Psoas muscle (tissue), 7 donors: ENCODE measurements at regions not wholly inside any gene's neighbourhood (a gene's known extent, or its start where the extent isn't known, plus 50 kb on each side); places are given as distances from the start of the nearest gene placed in this dataset.

ENCODE experiments used
- ATAC-seq, 4 donors: fragments of 200-7000 bp; cut with Tn5 transposase; one replicate each; pipeline ENCODE4 v1.9.1; 2020; ENCODE audit warnings: moderate library complexity in 3 of 4, mild to moderate bottlenecking in 2 of 4
- DNase-seq, 2 donors: peaks; one replicate each; pipeline ENCODE4 v3.0.0-alpha.2; 2020
- H3K27ac ChIP-seq: fragments of 200-600 bp; one replicate; pipeline ENCODE4 v1.8.0; 2022
- H3K27me3 ChIP-seq, 3 donors: fragments of 200-600 bp in 1 of 3; one replicate each; pipeline versions ENCODE4 v1.6.1 to v1.8.0; 2013 to 2022; ENCODE audit warnings: low read length in 2 of 3, mild to moderate bottlenecking in 2 of 3, moderate library complexity in 1 of 3; ENCODE audit not compliant: insufficient read depth in 3 of 3
- H3K36me3 ChIP-seq, 2 donors: fragments of 200-600 bp in 1 of 2; one replicate each; pipeline versions ENCODE4 v1.6.1 to v1.8.0; 2013 to 2022; ENCODE audit warnings: low read depth in 1 of 2, mild to moderate bottlenecking in 1 of 2, moderate library complexity in 1 of 2; ENCODE audit not compliant: insufficient read depth in 1 of 2
- H3K4me1 ChIP-seq: fragments of 200-600 bp; one replicate; pipeline ENCODE4 v1.8.0; 2022
- H3K4me3 ChIP-seq: fragments of 200-600 bp; one replicate; pipeline ENCODE4 v1.8.0; 2022; ENCODE audit warnings: mild to moderate bottlenecking
- H3K9me3 ChIP-seq: fragments of 200-600 bp; one replicate; pipeline ENCODE4 v1.8.0; 2022
- WGBS, 3 donors: extraction: QIAGEN DNeasy Blood & Tissue Kit; methylation state at CpG; one replicate each; pipeline versions ENCODE4 v1.1.6 to v1.1.7; 2013; 5-methylcytosine and 5-hydroxymethylcytosine counted together
- intact Hi-C, 2 donors: fragments of 100-400 bp; cut with DNase I; formaldehyde crosslinking; loops; one replicate each; pipeline versions ENCODE4 v1.11.0 to v1.14.2; 2022
- TF ChIP-seq, protein P1 (sequence below): fragments of 200-600 bp; IDR thresholded peaks from one replicate; pipeline ENCODE4 v1.8.0; 2022; ENCODE audit warnings: antibody characterized with exemption
- donor health status: healthy with polysubstance abuse.
- donor health status: DM: no; HTN: no; CAD: no; lungs with moderate emphysema.
- donor health status: Bipolar disorder and iron deficiency.
- donor health status: healthy.
- donor health status: DM: yes; HTN: yes; CAD: no.
- donor health status: DM: no; HTN: no; CAD: no.
- donor health status: DM: yes; HTN: yes; CAD: no.

DNA sequence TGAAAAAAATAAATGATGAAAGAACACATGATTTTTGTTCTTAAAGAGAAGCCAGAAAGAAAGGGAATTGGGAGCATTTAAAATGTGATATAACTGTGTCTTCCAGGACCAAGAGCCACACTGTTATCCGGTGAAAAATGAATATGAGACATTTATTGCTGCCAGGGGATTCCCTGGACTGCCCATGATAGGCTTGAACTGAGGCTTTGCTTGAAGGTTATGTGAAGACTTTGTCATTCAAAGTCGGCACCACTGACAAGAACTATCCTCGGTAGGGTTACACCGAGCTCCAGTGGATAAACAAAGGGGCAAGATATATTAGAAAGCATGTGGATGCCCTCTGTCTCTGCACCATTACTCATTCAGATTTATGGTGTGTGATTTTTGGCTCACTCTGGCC is 125.4 kb upstream of the MINDY3 start:
- H3K27me3 ChIP-seq: no peaks in the 10 kb centered on the region
- intact Hi-C loops: no loop called here
- H3K27ac ChIP-seq: no peak overlapping the region
- TF ChIP-seq, protein P1, sequence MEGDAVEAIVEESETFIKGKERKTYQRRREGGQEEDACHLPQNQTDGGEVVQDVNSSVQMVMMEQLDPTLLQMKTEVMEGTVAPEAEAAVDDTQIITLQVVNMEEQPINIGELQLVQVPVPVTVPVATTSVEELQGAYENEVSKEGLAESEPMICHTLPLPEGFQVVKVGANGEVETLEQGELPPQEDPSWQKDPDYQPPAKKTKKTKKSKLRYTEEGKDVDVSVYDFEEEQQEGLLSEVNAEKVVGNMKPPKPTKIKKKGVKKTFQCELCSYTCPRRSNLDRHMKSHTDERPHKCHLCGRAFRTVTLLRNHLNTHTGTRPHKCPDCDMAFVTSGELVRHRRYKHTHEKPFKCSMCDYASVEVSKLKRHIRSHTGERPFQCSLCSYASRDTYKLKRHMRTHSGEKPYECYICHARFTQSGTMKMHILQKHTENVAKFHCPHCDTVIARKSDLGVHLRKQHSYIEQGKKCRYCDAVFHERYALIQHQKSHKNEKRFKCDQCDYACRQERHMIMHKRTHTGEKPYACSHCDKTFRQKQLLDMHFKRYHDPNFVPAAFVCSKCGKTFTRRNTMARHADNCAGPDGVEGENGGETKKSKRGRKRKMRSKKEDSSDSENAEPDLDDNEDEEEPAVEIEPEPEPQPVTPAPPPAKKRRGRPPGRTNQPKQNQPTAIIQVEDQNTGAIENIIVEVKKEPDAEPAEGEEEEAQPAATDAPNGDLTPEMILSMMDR: no peak
- 18 to 32% (median 28%) methylated on average over 4 of the region's 4 CpGs for WGBS, 3 donors
- H3K4me3 ChIP-seq: no peak overlapping the region
- no peaks in the 10 kb centered on the region for H3K4me1 ChIP-seq
- no peak for ATAC-seq
- no peak for DNase-seq
- no peaks in the 10 kb centered on the region for H3K9me3 ChIP-seq
- H3K36me3 ChIP-seq: no peaks in the 10 kb centered on the region

DNA sequence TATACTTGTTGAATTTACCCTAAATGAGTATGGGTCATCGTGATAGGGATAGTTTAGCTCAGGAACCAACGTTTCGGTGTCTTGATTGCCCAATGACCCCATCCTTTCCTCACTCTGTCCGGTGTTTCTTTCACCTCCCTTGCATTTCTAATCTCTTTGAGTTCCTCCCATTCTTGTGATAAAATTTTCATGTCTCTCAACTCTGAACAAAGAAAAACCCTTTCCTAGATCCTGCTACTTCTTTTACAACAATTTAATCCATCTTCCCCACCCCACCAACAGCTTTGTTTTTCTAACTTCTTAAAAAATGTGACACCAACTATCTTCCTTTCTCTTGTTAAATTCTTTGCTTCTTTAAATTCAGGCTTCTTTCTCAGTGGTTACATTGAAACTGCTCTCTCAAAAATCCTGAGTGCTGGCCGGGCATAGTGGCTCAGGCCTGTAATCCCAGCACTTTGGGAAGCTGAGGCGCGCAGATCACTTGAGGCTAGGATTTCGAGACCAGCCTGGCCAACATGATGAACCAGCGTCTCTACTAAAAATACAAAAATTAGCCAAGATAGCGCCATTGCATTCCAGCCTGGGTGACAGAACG is 130.3 kb upstream of the MINDY3 start:
- DNase-seq (no peak), ATAC-seq (no peak)
- intact Hi-C loops: no loop called here
- Histone ChIP-seq H3K27me3 (no peaks in the 10 kb centered on the region), H3K4me3 (no peak overlapping the region), H3K9me3 (no peaks in the 10 kb centered on the region), H3K27ac (no peak overlapping the region), H3K4me1 (no peaks in the 10 kb centered on the region), H3K36me3 (no peaks in the 10 kb centered on the region)
- WGBS, 3 donors: 75 to 78% (median 77%) methylated on average over 11 of the region's 11 CpGs
- TF ChIP-seq, protein P1: no peak

DNA sequence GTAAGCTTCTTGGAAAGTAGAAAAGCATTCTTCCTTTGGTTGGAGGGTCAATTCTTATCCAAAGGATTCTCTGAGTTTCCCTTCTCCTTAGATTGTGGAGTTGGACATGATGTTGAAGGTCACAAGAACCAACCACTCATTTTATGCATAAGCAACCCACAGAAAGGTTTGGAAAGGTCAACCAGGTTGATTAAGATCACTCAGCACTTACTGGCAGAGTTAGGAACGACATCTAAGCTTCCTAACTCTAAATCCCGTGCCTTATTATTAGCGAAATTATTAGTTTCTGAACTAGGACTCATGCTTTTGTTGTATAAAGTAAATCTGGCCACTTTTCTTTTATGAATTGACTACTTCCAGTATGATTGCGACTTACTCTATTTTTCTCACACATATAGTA is 137.0 kb upstream of the MINDY3 start:
- Histone ChIP-seq H3K36me3 (no peaks in the 10 kb centered on the region), H3K27ac (no peak overlapping the region), H3K9me3 (peaks cover 6% of the 10 kb centered on the region), H3K4me1 (no peaks in the 10 kb centered on the region), H3K27me3 (no peaks in the 10 kb centered on the region), H3K4me3 (no peak overlapping the region)
- intact Hi-C loops: no loop called here
- no peak for DNase-seq
- WGBS, 3 donors: 79 to 83% (median 81%) methylated on average over 4 of the region's 4 CpGs
- TF ChIP-seq, protein P1: no peak
- no peak for ATAC-seq

DNA sequence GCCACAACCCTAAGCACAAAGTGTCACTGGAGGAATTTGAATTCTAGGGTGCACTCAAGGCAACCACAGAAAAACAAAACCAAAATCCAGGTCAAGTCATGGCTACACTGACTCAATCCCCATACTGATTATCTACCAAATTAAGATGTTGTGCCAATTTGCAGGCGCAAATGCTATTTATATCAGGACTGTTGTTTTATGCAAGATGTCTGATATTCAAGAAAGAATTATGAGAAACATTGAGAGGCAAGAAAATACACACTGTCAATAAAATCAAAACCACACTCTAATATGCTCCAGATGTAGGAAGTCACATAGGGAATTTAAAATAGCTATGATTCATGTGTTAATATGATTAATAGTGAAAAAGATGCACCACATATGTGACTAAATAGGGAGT is 141.3 kb upstream of the MINDY3 start:
- Histone ChIP-seq H3K4me1 (no peaks in the 10 kb centered on the region), H3K4me3 (no peak overlapping the region), H3K27me3 (no peaks in the 10 kb centered on the region), H3K9me3 (peaks cover 12% of the 10 kb centered on the region), H3K36me3 (no peaks in the 10 kb centered on the region), H3K27ac (no peak overlapping the region)
- intact Hi-C loops: no loop called here
- WGBS, 3 donors: 88 to 90% (median 89%) methylated on average over 1 of the region's 1 CpG
- TF ChIP-seq, protein P1: no peak
- no peak for DNase-seq
- no peak for ATAC-seq

DNA sequence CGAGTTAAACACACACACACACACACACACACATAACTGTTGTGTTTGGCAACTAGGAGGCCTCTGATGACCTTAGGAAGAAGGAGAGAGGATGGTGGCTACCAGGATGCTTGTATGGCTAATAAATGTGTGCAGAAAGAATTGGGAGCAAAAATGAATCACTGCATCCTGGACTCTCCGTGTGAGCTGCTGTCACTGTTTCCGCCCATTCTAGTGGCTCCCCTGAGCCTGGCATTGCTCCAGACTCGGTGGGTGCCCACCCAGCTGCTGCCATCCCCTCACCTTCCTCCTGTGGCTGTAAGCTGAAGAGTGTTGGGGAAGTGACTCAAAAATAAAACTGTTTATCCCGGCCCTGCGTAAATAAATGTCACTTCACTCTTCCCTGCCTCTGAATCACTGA is 149.5 kb upstream of the MINDY3 start:
- ATAC-seq (no peak), DNase-seq (no peak)
- intact Hi-C loops: no loop called here
- H3K4me1 ChIP-seq: no peaks in the 10 kb centered on the region
- H3K27ac ChIP-seq: no peak overlapping the region
- H3K36me3 ChIP-seq: no peaks in the 10 kb centered on the region
- WGBS, 3 donors: 67 to 71% (median 67%) methylated on average over 6 of the region's 6 CpGs
- TF ChIP-seq, protein P1: no peak
- H3K4me3 ChIP-seq: no peak overlapping the region
- no peaks in the 10 kb centered on the region for H3K27me3 ChIP-seq
- peaks cover 6% of the 10 kb centered on the region for H3K9me3 ChIP-seq
